SK-N-SH (cell line): ENCODE measurements at regions not wholly inside any gene's neighbourhood (a gene's known extent, or its start where the extent isn't known, plus 50 kb on each side); places are given as distances from the start of the nearest gene placed in this dataset.

Experiments
- CTCF ChIA-PET: fragments of 300-600, 350-600 bp; formaldehyde crosslinking; extraction: SDS; loops from one replicate; lab custom pipeline; 2021; lab: Yijun Ruan, JAX
- POLR2A ChIA-PET: fragments of 350-600 bp; sonication (Branson Sonifier 250); formaldehyde crosslinking; extraction: SDS; loops from one replicate; lab custom pipeline; 2020; ENCODE audit warnings: antibody characterized with exemption, inconsistent platforms; lab: Yijun Ruan, JAX
- DNase-seq: peaks from one replicate; pipeline ENCODE4 v3.0.0; 2012
- H2AFZ ChIP-seq: fragments of 200-600 bp; sonication (generic); 2 replicates; pipeline ENCODE4 v1.8.1; 2016; ENCODE audit warnings: antibody characterized with exemption, mild to moderate bottlenecking, low read depth
- H3F3A ChIP-seq: fragments of 200-600 bp; sonication (generic); replicated peaks from 2 replicates; pipeline ENCODE3; 2016; ENCODE audit warnings: antibody characterized with exemption, mild to moderate bottlenecking; ENCODE audit not compliant: insufficient read depth
- H3K27ac ChIP-seq, 2 experiments: fragments of 200-500 bp in 1 of 2; fragments of 200-600 bp in 1 of 2; sonication (Bioruptor generic) in 1 of 2; sonication (generic), shearing (Covaris generic) in 1 of 2; 2 replicates each; pipeline versions ENCODE4 v1.5.1 to v1.6.1; 2014 to 2016; ENCODE audit warnings: low read depth in 2 of 2, inconsistent platforms in 1 of 2, low read length in 1 of 2, mild to moderate bottlenecking in 1 of 2, mixed read lengths in 1 of 2
- H3K27me3 ChIP-seq: fragments of 200-600 bp; sonication (generic), shearing (Covaris generic); 2 replicates; pipeline ENCODE4 v1.6.1; 2016; ENCODE audit warnings: mixed run types; ENCODE audit not compliant: insufficient read depth
- H3K36me3 ChIP-seq, 2 experiments: fragments of 200-500 bp in 1 of 2; fragments of 200-600 bp in 1 of 2; sonication (Bioruptor generic) in 1 of 2; sonication (generic) in 1 of 2; replicated peaks in 1 of 2; 2 replicates each; pipeline versions ENCODE3 to v1.5.1; 2014 to 2016; ENCODE audit warnings: low read length in 1 of 2, mild to moderate bottlenecking in 1 of 2; ENCODE audit not compliant: insufficient read depth in 2 of 2, control insufficient read depth in 1 of 2
- H3K4me1 ChIP-seq, 2 experiments: fragments of 200-500 bp in 1 of 2; fragments of 200-600 bp in 1 of 2; sonication (Bioruptor generic) in 1 of 2; sonication (generic), shearing (Covaris generic) in 1 of 2; 2 replicates each; pipeline versions ENCODE4 v1.5.1 to v1.6.1; 2014 to 2016; ENCODE audit warnings: low read depth in 1 of 2, low read length in 1 of 2, mixed run types in 1 of 2; ENCODE audit not compliant: insufficient read depth in 2 of 2, control insufficient read depth in 1 of 2
- H3K4me2 ChIP-seq: fragments of 200-600 bp; sonication (generic), shearing (Covaris generic); 2 replicates; pipeline ENCODE4 v1.6.1; 2017; ENCODE audit warnings: mixed run types
- H3K4me3 ChIP-seq, 2 experiments: fragments of 200-500 bp in 1 of 2; fragments of 200-600 bp in 1 of 2; sonication (Bioruptor generic) in 1 of 2; sonication (generic), shearing (Covaris generic) in 1 of 2; 2 replicates each; pipeline versions ENCODE4 v1.5.1 to v1.8.1; 2014 to 2016; ENCODE audit warnings: low read depth in 2 of 2, inconsistent platforms in 1 of 2, low read length in 1 of 2, mild to moderate bottlenecking in 1 of 2, mixed read lengths in 1 of 2, moderate library complexity in 1 of 2
- H3K79me2 ChIP-seq: fragments of 200-600 bp; sonication (generic); 2 replicates; pipeline ENCODE4 v1.8.1; 2017; ENCODE audit warnings: mild to moderate bottlenecking; ENCODE audit not compliant: insufficient read depth
- H3K9ac ChIP-seq: fragments of 200-600 bp; sonication (generic); 2 replicates; pipeline ENCODE4 v1.6.1; 2017; ENCODE audit warnings: mixed run types
- H3K9me2 ChIP-seq: fragments of 200-600 bp; sonication (generic); 2 replicates; pipeline ENCODE4 v1.6.1; 2017; ENCODE audit warnings: mixed run types
- H3K9me3 ChIP-seq: fragments of 200-600 bp; sonication (generic); 2 replicates; pipeline ENCODE4 v1.6.1; 2017; ENCODE audit warnings: mixed run types, mild to moderate bottlenecking, moderate library complexity
- H4K20me1 ChIP-seq: fragments of 200-600 bp; sonication (generic); 2 replicates; pipeline ENCODE4 v1.6.1; 2017; ENCODE audit warnings: mild to moderate bottlenecking, mixed run types; ENCODE audit not compliant: insufficient read depth
- FOSL2 ChIP-seq: IDR thresholded peaks from 2 replicates; pipeline ENCODE4 v1.4.0; 2012; ENCODE audit warnings: low read depth, mild to moderate bottlenecking, moderate library complexity, borderline replicate concordance
- FOXJ3 ChIP-seq: sonication (generic); formaldehyde crosslinking; IDR thresholded peaks from 2 replicates; pipeline ENCODE4 v1.5.1; 2020; ENCODE audit warnings: mild to moderate bottlenecking, missing genetic modification reagents
- FOXM1 ChIP-seq: IDR thresholded peaks from 2 replicates; pipeline ENCODE4 v1.4.0; 2012; ENCODE audit warnings: low read depth, mild to moderate bottlenecking
- GABPA ChIP-seq: IDR thresholded peaks from 2 replicates; pipeline ENCODE4 v1.4.0; 2012; ENCODE audit warnings: low read depth, mild to moderate bottlenecking
- MEF2A ChIP-seq: IDR thresholded peaks from 2 replicates; pipeline ENCODE4 v1.4.0; 2012; ENCODE audit warnings: low read depth, borderline replicate concordance
- MXI1 ChIP-seq: IDR thresholded peaks from 2 replicates; pipeline ENCODE4 v1.6.1; 2012; ENCODE audit warnings: mild to moderate bottlenecking, low read depth, low read length, improper control_type of control experiment
- NFIC ChIP-seq: IDR thresholded peaks from 2 replicates; pipeline ENCODE4 v1.4.0; 2012; ENCODE audit warnings: borderline replicate concordance
- PBX3 ChIP-seq: IDR thresholded peaks from 2 replicates; pipeline ENCODE4; 2012
- RAD21 ChIP-seq: IDR thresholded peaks from 2 replicates; pipeline ENCODE4 v1.6.1; 2012; ENCODE audit warnings: mild to moderate bottlenecking, low read length
- RXRA ChIP-seq: IDR thresholded peaks from 2 replicates; pipeline ENCODE4 v1.4.0; 2012; ENCODE audit warnings: low read depth, mild to moderate bottlenecking, borderline replicate concordance
- SMC3 ChIP-seq: IDR thresholded peaks from 2 replicates; pipeline ENCODE4 v1.6.1; 2012; ENCODE audit warnings: low read depth, low read length, improper control_type of control experiment
- TAF1 ChIP-seq: IDR thresholded peaks from 2 replicates; pipeline ENCODE4 v1.6.1; 2012; ENCODE audit warnings: low read depth, mild to moderate bottlenecking, low read length, moderate library complexity, borderline replicate concordance
- ZBTB33 ChIP-seq: IDR thresholded peaks from 2 replicates; pipeline ENCODE4 v1.4.0; 2012; ENCODE audit warnings: low read depth, borderline replicate concordance
- WGBS: methylation state at CpG from one replicate; pipeline ENCODE4 v1.1.6; 2017; ENCODE audit warnings: low lambda C conversion rate; 5-methylcytosine and 5-hydroxymethylcytosine counted together
- TF ChIP-seq, protein P1 (sequence below): fragments of 150-350 bp; IDR thresholded peaks from 2 replicates; pipeline ENCODE4 v1.6.1; 2017; ENCODE audit warnings: antibody characterized with exemption, low read length, low read depth, borderline replicate concordance
- TF ChIP-seq, protein P2 (sequence below): fragments of 200-600 bp; sonication (generic); IDR thresholded peaks from 2 replicates; pipeline ENCODE4 v1.6.1; 2017; ENCODE audit warnings: antibody characterized with exemption, mild to moderate bottlenecking, moderate library complexity

DNA sequence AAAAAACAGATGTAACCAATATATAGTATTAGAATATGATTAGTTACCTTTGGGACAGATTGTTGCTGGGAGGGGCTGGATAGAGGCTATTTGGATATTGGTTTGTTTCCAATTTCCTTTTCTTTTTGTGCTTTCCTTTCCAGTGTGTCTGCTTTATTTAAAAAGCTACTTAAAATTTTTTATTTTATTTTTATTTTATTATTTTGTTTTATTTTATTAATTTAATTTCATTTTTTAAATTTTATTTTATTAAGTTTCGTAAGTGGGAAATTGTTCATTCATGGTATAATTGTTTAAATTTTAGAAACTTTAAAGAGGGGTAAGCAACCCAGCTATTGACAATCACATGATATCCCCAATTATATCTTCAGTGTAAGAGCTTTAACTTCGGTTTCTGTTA, 2077.0 kb upstream of the PCDH20 start:
- no peak for TF ChIP-seq GABPA
- no peak for TF ChIP-seq PBX3
- TF ChIP-seq, protein P1, sequence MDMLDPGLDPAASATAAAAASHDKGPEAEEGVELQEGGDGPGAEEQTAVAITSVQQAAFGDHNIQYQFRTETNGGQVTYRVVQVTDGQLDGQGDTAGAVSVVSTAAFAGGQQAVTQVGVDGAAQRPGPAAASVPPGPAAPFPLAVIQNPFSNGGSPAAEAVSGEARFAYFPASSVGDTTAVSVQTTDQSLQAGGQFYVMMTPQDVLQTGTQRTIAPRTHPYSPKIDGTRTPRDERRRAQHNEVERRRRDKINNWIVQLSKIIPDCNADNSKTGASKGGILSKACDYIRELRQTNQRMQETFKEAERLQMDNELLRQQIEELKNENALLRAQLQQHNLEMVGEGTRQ, result no peak
- TF ChIP-seq NFIC, result no peak
- no peak for TF ChIP-seq FOSL2
- no peak for TF ChIP-seq MEF2A
- no peak for TF ChIP-seq RAD21
- no peak for TF ChIP-seq RXRA
- TF ChIP-seq SMC3, result no peak
- TF ChIP-seq FOXM1, result no peak
- TF ChIP-seq TAF1, result no peak
- no peak for TF ChIP-seq FOXJ3 (CRISPR knock-in tag)
- TF ChIP-seq MXI1, result no peak
- TF ChIP-seq ZBTB33, result no peak
- TF ChIP-seq, protein P2, sequence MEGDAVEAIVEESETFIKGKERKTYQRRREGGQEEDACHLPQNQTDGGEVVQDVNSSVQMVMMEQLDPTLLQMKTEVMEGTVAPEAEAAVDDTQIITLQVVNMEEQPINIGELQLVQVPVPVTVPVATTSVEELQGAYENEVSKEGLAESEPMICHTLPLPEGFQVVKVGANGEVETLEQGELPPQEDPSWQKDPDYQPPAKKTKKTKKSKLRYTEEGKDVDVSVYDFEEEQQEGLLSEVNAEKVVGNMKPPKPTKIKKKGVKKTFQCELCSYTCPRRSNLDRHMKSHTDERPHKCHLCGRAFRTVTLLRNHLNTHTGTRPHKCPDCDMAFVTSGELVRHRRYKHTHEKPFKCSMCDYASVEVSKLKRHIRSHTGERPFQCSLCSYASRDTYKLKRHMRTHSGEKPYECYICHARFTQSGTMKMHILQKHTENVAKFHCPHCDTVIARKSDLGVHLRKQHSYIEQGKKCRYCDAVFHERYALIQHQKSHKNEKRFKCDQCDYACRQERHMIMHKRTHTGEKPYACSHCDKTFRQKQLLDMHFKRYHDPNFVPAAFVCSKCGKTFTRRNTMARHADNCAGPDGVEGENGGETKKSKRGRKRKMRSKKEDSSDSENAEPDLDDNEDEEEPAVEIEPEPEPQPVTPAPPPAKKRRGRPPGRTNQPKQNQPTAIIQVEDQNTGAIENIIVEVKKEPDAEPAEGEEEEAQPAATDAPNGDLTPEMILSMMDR, result no peak
- CTCF ChIA-PET, result interaction anchor here (0.5 kb wide), 1 partner anchor 438 kb away, joined by 3 read pairs; no protein-coding TSS in a partner anchor
- H3K4me3 ChIP-seq, result no peak overlapping the region
- no peaks in the 10 kb centered on the region for H3F3A ChIP-seq
- no peaks in the 10 kb centered on the region for H3K79me2 ChIP-seq
- no peaks in the 10 kb centered on the region for H3K4me1 ChIP-seq
- WGBS, result 54% methylated on average over 2 of the region's 2 CpGs
- no peaks in the 10 kb centered on the region for H3K27me3 ChIP-seq
- H4K20me1 ChIP-seq, result no peaks in the 10 kb centered on the region
- no peaks in the 10 kb centered on the region for H3K36me3 ChIP-seq
- DNase-seq, result no peak
- H2AFZ ChIP-seq, result no peak overlapping the region
- H3K4me2 ChIP-seq, result no peak overlapping the region
- no peaks in the 10 kb centered on the region for H3K9me3 ChIP-seq
- no peak overlapping the region for H3K27ac ChIP-seq
- no peaks in the 10 kb centered on the region for H3K9me2 ChIP-seq
- POLR2A ChIA-PET, result no interaction called here
- no peak overlapping the region for H3K9ac ChIP-seq
